ENCODE measurements at regions not wholly inside any gene's neighbourhood (a gene's known extent, or its start where the extent isn't known, plus 50 kb on each side); places are given as distances from the start of the nearest gene placed in this dataset.

GRCh38 chrX:13386092-13386491, 66.2 kb upstream of the ATXN3L start:
- no peaks in the 10 kb centered on the region for H3K4me1 ChIP-seq (ENCODE audit: insufficient read depth, low read length)
- in situ Hi-C loops (cut with HindIII; ENCODE audit: extremely low pct_ligation_motif_present, low pct_unique_long_range_greater_than_20kb) = no loop called here
- H3K4me2 ChIP-seq (ENCODE audit: low read depth, low read length) = no peak overlapping the region
- no peaks in the 10 kb centered on the region for H3K27me3 ChIP-seq (ENCODE audit: control insufficient read depth in 1 of 2, insufficient read depth in 2 of 2, low read length in 2 of 2)
- POLR2A ChIA-PET = no interaction called here
- no peak overlapping the region for H2AFZ ChIP-seq (ENCODE audit: low read length)
- DNase-seq (ENCODE audit: low spot score) (no peak), ATAC-seq (no peak), FAIRE-seq (no peak)
- no peaks in the 10 kb centered on the region for H3K79me2 ChIP-seq (ENCODE audit: insufficient read depth, low read length)
- H4K20me1 ChIP-seq (ENCODE audit: insufficient read depth, low read length) = no peaks in the 10 kb centered on the region
- no peak overlapping the region for H3K27ac ChIP-seq (ENCODE audit: extremely low read length, insufficient read depth, low read length)
- WGBS (ENCODE audit: low lambda C conversion rate) = 85% methylated on average over 3 of the region's 3 CpGs
- CTCF ChIA-PET (ENCODE audit: low intra/inter-chr PET ratio, low total read pairs) = no interaction called here
- H3K4me3 ChIP-seq (replicated peaks in 1 of 3; ENCODE audit: insufficient read depth in 1 of 3, low read depth in 2 of 3, low read length in 3 of 3) = no peak overlapping the region
- H3K36me3 ChIP-seq (replicated peaks in 1 of 2; ENCODE audit: control insufficient read depth in 1 of 2, insufficient read depth in 2 of 2, low read length in 2 of 2) = no peaks in the 10 kb centered on the region
- H3K9ac ChIP-seq (ENCODE audit: insufficient read depth, low read depth, low read length) = no peak overlapping the region
- BruUV-seq (replicated peaks) = no TSS peak
- intact Hi-C loops (cut with micrococcal nuclease; ENCODE audit: unreplicated experiment) = no loop called here
- H3K9me3 ChIP-seq (ENCODE audit: low read length) = no peaks in the 10 kb centered on the region
- TF ChIP-seq HMGA1 (CRISPR knock-in tag; conservative IDR thresholded peaks at IDR 0.05) (no peak), ZNF224 (CRISPR knock-in tag; IDR thresholded peaks at IDR 0.05) (no peak), ZNF598 (CRISPR knock-in tag; IDR thresholded peaks at IDR 0.05; ENCODE audit: borderline replicate concordance) (no peak), ZNF790 (CRISPR knock-in tag; IDR thresholded peaks at IDR 0.05; ENCODE audit: borderline replicate concordance) (no peak)

DNA sequence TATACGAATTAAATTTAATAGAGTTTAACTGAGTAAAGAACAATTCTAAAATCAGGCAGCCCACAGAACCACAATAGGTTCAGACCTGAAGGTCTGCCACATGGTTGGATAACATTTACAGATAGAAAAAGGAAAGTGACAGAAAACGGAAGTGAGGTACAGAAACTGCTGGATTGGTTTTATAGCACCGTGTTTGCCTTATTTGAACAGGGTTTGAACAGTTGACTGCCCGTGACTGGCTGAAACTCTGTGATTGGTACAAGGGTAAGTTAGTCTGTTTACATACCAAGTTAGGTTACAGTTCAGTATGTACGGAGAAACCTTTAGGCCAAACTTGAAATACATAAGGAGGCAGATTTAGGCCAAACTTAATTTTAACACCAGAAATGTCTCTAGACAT, 64.1 kb upstream of the ATXN3L start:
- in situ Hi-C loops (cut with HindIII; ENCODE audit: extremely low pct_ligation_motif_present, low pct_unique_long_range_greater_than_20kb) = no loop called here
- no peak overlapping the region for H3K4me3 ChIP-seq (replicated peaks in 1 of 3; ENCODE audit: insufficient read depth in 1 of 3, low read depth in 2 of 3, low read length in 3 of 3)
- intact Hi-C loops (cut with micrococcal nuclease; ENCODE audit: unreplicated experiment) = no loop called here
- ATAC-seq = no peak
- H3K36me3 ChIP-seq (replicated peaks in 1 of 2; ENCODE audit: control insufficient read depth in 1 of 2, insufficient read depth in 2 of 2, low read length in 2 of 2) = no peaks in the 10 kb centered on the region
- no peak overlapping the region for H2AFZ ChIP-seq (ENCODE audit: low read length)
- FAIRE-seq = no peak
- no peak overlapping the region for H3K27ac ChIP-seq (ENCODE audit: extremely low read length, insufficient read depth, low read length)
- CTCF ChIA-PET (ENCODE audit: low intra/inter-chr PET ratio, low total read pairs) = no interaction called here
- DNase-seq (ENCODE audit: low spot score) = no peak
- no peak overlapping the region for H3K4me2 ChIP-seq (ENCODE audit: low read depth, low read length)
- no peaks in the 10 kb centered on the region for H3K4me1 ChIP-seq (ENCODE audit: insufficient read depth, low read length)
- POLR2A ChIA-PET = no interaction called here
- H3K9ac ChIP-seq (ENCODE audit: insufficient read depth, low read depth, low read length) = no peak overlapping the region
- no peaks in the 10 kb centered on the region for H4K20me1 ChIP-seq (ENCODE audit: insufficient read depth, low read length)
- no peaks in the 10 kb centered on the region for H3K9me3 ChIP-seq (ENCODE audit: low read length)
- BruUV-seq (replicated peaks) = no TSS peak
- no peak for TF ChIP-seq FIP1L1 (IDR thresholded peaks at IDR 0.05; ENCODE audit: borderline replicate concordance, insufficient read depth, low read depth, low read length)
- TF ChIP-seq EP300 (IDR thresholded peaks at IDR 0.05; ENCODE audit: low read depth in 2 of 2, low read length in 2 of 2) = no peak
- no peak for TF ChIP-seq EP300 (CRISPR knock-in tag; IDR thresholded peaks at IDR 0.05; ENCODE audit: borderline replicate concordance)
- no peak for TF ChIP-seq ZBTB21 (CRISPR knock-in tag; IDR thresholded peaks at IDR 0.05)
- TF ChIP-seq GATA4 (IDR thresholded peaks at IDR 0.05; ENCODE audit: borderline replicate concordance, low read depth) = no peak
- TF ChIP-seq ZMYM2 (CRISPR knock-in tag; IDR thresholded peaks at IDR 0.05) = no peak
- TF ChIP-seq ZNF790 (CRISPR knock-in tag; IDR thresholded peaks at IDR 0.05; ENCODE audit: borderline replicate concordance) = no peak
- H3K79me2 ChIP-seq (ENCODE audit: insufficient read depth, low read length) = no peaks in the 10 kb centered on the region
- H3K27me3 ChIP-seq (ENCODE audit: control insufficient read depth in 1 of 2, insufficient read depth in 2 of 2, low read length in 2 of 2) = no peaks in the 10 kb centered on the region
- WGBS (ENCODE audit: low lambda C conversion rate) = 36% methylated on average over 4 of the region's 5 CpGs

All from HepG2 (cell line).